ENCODE measurements at regions not wholly inside any gene's neighbourhood (a gene's known extent, or its start where the extent isn't known, plus 50 kb on each side); places are given as distances from the start of the nearest gene placed in this dataset.
A peak's percentile ranks its signal among the peaks of the same experiment; 100 is the strongest.

GRCh38 chr7:109136893-109137292, 567.2 kb downstream of the DNAJB9 start:
- DNase-seq: no peak

- DNase-seq: no peak
These were observed 585.1 kb downstream of the DNAJB9 start for GRCh38 chr7:109154748-109155147.

GRCh38 chr7:109158246-109158645, 588.6 kb downstream of the DNAJB9 start:
- no peak for DNase-seq

GRCh38 chr7:109176661-109177060, 607.0 kb downstream of the DNAJB9 start:
- no peak for DNase-seq

GRCh38 chr7:109178342-109178741, 608.7 kb downstream of the DNAJB9 start:
- no peak for DNase-seq

- no peak for DNase-seq
These were observed 609.9 kb downstream of the DNAJB9 start for GRCh38 chr7:109179601-109180000.

GRCh38 chr7:109190766-109191398, 621.2 kb downstream of the DNAJB9 start:
- no peak for DNase-seq

GRCh38 chr7:109206196-109206595, 636.5 kb downstream of the DNAJB9 start:
- no peak for DNase-seq

- no peak for DNase-seq
These were observed 643.4 kb downstream of the DNAJB9 start for GRCh38 chr7:109213081-109213480.

GRCh38 chr7:109215341-109215740, 645.7 kb downstream of the DNAJB9 start:
- no peak for DNase-seq

GRCh38 chr7:109224100-109224499, 654.4 kb downstream of the DNAJB9 start:
- DNase-seq: no peak

- DNase-seq: no peak
These were observed 657.0 kb downstream of the DNAJB9 start for GRCh38 chr7:109226699-109227098.

- DNase-seq: no peak
These were observed 665.6 kb downstream of the DNAJB9 start for GRCh38 chr7:109235316-109235715.

GRCh38 chr7:109246330-109247077, 676.8 kb downstream of the DNAJB9 start:
- peak; percentile 1 for DNase-seq

GRCh38 chr7:109256762-109257560, 687.3 kb downstream of the DNAJB9 start:
- no peak for DNase-seq

- no peak for DNase-seq
These were observed 689.5 kb downstream of the DNAJB9 start for GRCh38 chr7:109259151-109259550.

GRCh38 chr7:109261781-109262180, 692.1 kb downstream of the DNAJB9 start:
- DNase-seq: no peak

GRCh38 chr7:109266610-109267009, 696.9 kb downstream of the DNAJB9 start:
- no peak for DNase-seq

- DNase-seq: no peak
These were observed 706.7 kb downstream of the DNAJB9 start for GRCh38 chr7:109276348-109276747.

- DNase-seq: no peak
These were observed 713.1 kb downstream of the DNAJB9 start for GRCh38 chr7:109282726-109283125.

- no peak for DNase-seq
These were observed 715.3 kb downstream of the DNAJB9 start for GRCh38 chr7:109284943-109285342.

- no peak for DNase-seq
These were observed 725.5 kb downstream of the DNAJB9 start for GRCh38 chr7:109295158-109295557.

GRCh38 chr7:109308816-109309215, 739.1 kb downstream of the DNAJB9 start:
- DNase-seq: no peak
